GM19043 (cell line): ENCODE measurements at regions not wholly inside any gene's neighbourhood (a gene's known extent, or its start where the extent isn't known, plus 50 kb on each side); places are given as distances from the start of the nearest gene placed in this dataset.

Experiments used
- ATAC-seq: cut with Tn5 transposase; IDR thresholded peaks from one replicate; pipeline ENCODE4 v1.9.1; 2021; ENCODE audit warnings: low read depth; ENCODE audit not compliant: unreplicated experiment

- ATAC-seq = no peak
These were observed 317.8 kb downstream of the FGF9 start for GRCh38 chr13:21988624-21989023.

DNA sequence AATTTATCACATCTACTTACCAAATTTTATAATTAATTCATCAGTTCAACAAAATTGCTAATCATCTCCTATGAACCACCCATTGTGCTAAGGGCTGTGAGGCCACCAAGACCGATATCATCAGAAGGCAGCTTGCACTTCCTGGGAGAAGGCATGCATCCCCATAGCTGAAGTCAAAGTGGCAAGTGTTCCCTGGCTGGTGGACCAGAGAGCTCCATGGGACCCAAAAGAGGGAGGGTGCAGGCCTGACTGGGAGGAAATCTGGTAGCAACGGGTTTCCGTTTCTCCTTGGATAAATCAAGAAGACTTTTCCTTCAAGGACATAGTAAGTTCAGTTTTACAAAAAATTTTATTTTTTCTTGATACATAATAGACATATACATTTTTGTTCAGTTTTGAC lies 325.2 kb downstream of the FGF9 start:
- ATAC-seq = no peak

GRCh38 chr13:21997726-21998125 lies 326.9 kb downstream of the FGF9 start:
- no peak for ATAC-seq

- ATAC-seq = no peak
These were observed 327.6 kb downstream of the FGF9 start for GRCh38 chr13:21998279-21998990.

- no peak for ATAC-seq
These were observed 328.8 kb downstream of the FGF9 start for GRCh38 chr13:21999666-22000065.

GRCh38 chr13:22000191-22000590 lies 329.3 kb downstream of the FGF9 start:
- no peak for ATAC-seq

- no peak for ATAC-seq
These were observed 330.5 kb downstream of the FGF9 start for GRCh38 chr13:22001336-22001735.

- ATAC-seq = no peak
These were observed 332.0 kb downstream of the FGF9 start for GRCh38 chr13:22002893-22003292.

- no peak for ATAC-seq
These were observed 338.6 kb downstream of the FGF9 start for GRCh38 chr13:22009500-22009899.

DNA sequence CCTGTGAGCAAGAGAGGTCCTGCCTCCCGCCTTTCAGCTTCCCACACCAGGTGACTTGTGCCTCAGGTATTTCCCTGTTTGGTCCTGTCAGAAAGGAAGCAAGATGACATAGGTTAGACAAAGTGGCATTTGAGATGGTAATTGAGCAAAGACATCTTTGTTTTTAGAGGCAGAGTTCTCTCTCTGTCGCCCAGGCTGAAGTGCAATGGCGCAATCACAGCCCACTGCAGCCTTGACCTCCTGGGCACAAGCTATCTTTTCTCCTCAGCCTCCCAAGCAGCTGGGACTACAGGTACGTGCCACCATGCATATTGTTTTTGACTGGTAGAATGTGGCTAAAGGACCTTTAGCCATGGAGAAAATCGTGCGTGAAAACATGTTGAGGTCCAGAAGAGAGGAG lies 339.1 kb downstream of the FGF9 start:
- no peak for ATAC-seq

- no peak for ATAC-seq
These were observed 341.8 kb downstream of the FGF9 start for GRCh38 chr13:22012686-22013085.

DNA sequence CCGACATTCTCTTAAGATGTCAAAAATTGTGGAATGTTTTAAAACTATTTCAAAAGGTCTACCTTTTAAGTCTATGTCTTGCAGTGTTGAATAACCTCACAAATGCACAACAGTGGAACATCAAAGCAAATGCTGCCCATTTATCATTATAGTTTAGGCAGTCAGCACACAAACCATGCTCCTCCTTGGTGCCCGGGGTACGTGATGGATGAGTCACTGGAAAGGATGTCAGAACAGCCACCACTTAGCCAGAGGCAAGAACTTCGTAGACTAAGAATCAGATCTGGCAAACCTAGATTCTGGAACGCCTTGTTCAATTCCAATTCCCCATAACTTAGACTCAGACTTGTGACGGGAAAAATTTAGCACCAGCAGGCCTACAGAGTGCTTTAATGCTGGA lies 343.6 kb downstream of the FGF9 start:
- ATAC-seq = no peak

DNA sequence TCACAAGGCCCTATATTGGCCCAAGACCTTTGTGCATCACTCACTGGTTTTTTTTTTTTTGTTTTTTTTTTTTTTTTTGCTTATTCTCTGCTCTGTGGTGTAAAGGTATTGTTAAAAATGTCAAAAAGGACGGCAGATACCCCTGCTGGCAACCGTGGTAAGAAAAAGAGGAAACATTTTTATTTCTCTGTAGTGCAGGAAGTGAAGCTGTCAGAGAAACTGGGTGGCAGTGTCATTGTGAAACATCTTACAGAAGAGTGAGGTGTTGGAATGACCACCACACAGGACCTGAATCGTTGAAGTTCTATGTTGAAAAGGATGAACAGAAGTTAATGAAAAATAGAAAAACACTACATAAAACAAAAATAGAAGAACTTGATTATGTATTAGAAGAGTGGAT lies 346.4 kb downstream of the FGF9 start:
- peak; percentile 86 for ATAC-seq

DNA sequence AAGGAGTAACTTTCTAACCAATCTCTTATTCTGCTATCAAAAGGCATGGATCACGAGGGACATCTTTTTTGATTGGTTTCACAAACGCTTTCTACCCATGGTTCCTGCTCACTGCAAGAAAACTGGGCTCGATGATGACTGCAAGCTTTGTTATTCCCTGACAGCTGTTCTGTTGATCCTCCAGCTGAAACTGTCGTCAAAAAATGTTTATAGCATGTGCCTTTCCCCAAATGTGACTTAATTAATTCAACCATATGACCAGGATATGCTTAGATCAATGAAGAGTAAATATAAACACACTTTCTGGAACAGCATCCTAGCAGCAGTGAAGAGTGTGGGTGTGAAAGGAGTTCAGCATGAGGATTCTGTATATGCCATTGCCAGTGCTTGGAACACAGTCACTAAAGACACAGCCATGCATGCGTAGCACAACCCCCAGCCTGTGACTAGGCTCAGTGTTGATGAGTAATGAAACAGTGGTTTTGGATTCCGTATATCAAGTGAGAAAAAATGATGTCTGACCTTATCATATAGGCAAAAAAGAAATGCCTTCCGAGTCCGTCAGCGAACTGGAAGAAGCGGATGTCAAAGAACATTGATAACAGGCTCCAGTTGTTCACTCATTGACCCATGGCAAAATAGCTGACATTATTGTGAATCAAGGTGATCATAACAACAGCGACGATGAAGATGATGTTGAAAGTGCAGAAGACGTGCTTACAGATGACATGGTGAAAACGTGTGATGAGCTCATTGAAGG lies 347.4 kb downstream of the FGF9 start:
- no peak for ATAC-seq

DNA sequence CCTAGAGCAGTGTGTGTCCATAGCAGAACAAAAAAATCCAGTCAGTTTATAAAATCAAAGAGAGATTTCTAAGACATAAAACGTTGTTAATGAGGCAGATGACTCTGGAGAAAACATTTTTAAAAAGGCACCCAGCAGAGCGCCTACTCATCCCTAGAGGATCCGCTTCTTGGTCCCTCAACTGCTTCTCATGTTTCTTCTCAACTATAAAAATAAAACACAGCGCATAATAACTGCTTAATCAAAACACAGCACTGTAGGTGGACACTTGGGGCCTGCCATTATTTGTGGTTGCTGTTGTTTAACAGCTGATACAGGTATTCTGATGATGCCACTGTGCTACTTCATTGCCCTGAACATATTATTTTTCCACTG lies 347.9 kb downstream of the FGF9 start:
- no peak for ATAC-seq

- no peak for ATAC-seq
These were observed 353.6 kb downstream of the FGF9 start for GRCh38 chr13:22024381-22024994.

- no peak for ATAC-seq
These were observed 356.7 kb downstream of the FGF9 start for GRCh38 chr13:22027566-22027965.

DNA sequence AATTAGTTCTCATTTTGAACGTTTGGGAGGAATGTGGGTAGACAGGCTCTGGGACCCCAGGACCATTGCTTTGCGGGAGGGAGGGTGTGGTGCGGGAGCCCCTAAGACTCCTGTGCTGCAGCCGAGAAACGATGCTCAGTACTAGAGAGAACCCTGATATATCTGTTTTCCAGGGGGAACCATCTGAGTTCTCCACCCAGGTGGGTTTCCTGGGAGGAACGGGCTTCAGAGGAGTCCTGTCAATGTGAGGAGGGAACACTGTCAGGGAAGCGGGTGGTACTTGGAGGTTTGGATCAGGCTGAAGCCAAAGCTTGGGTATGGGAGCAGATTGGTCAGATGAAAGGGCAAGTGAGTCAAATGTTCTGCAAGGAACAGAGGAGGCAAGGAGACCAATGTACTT lies 358.0 kb downstream of the FGF9 start:
- ATAC-seq = no peak

DNA sequence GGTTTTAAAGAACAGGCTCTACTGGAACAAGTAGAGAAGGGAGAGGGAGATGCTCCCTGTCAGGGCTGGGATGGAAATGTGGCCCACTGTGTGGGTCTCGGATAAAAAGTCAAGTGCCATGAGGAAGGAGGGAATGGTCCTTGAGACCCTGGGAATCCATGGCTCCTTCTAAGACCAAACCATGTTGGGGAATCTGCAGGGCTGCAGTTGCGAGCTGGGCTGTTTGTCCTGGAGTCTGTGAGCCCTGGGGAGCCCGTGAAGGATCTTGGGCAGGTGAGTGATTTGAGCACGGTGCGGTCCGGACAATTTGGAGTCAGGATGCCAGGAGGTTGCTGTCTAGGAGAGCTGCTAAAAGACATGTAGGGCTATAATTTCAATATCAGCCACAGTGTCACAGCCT lies 359.4 kb downstream of the FGF9 start:
- ATAC-seq = no peak

- ATAC-seq = no peak
These were observed 360.9 kb downstream of the FGF9 start for GRCh38 chr13:22031702-22032286.

DNA sequence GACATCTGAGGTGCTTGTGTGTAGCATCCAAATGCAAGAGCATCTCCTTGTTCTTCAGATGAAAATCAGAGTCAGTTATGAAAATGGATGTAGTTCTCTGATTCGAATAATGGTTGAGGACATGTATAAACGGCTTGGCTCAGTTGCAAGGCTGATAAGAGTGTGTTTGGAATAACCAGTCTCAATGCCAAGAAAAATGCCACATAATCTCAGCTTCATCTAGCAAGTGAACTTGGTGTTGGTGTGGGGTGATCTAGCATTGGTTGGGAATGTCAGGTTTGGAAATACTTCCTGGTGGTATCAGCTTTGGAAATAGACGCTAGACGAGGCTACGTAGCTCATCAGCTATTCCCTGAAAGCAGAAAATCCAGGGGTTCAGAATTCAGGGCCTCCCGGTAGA lies 362.0 kb downstream of the FGF9 start:
- ATAC-seq = no peak
